KMS-11 (cell line): ENCODE measurements at regions not wholly inside any gene's neighbourhood (a gene's known extent, or its start where the extent isn't known, plus 50 kb on each side); places are given as distances from the start of the nearest gene placed in this dataset.

Experiments
- H2AFZ ChIP-seq: fragments of 200-600 bp; sonication (generic); 2 replicates; pipeline ENCODE4 v1.6.1; 2016; ENCODE audit warnings: antibody characterized with exemption, mixed run types, low read depth
- H3K27ac ChIP-seq: fragments of 200-600 bp; sonication (generic); 2 replicates; pipeline ENCODE4 v1.6.1; 2016; ENCODE audit warnings: mild to moderate bottlenecking, mixed run types
- H3K27me3 ChIP-seq: fragments of 200-600 bp; sonication (generic); 2 replicates; pipeline ENCODE4 v1.6.1; 2017; ENCODE audit warnings: mild to moderate bottlenecking, low read depth, mixed run types, moderate library complexity; ENCODE audit not compliant: insufficient read depth
- H3K36me3 ChIP-seq: fragments of 200-600 bp; sonication (generic); 2 replicates; pipeline ENCODE4 v1.6.1; 2017; ENCODE audit warnings: mild to moderate bottlenecking, mixed run types; ENCODE audit not compliant: insufficient read depth
- H3K4me1 ChIP-seq: fragments of 200-600 bp; sonication (generic); 2 replicates; pipeline ENCODE4 v1.6.1; 2016; ENCODE audit warnings: mild to moderate bottlenecking, low read depth, mixed run types; ENCODE audit not compliant: poor library complexity, severe bottlenecking
- H3K4me2 ChIP-seq: fragments of 200-600 bp; sonication (generic); 2 replicates; pipeline ENCODE4 v1.7.0; 2016; ENCODE audit warnings: mild to moderate bottlenecking, mixed run types
- H3K4me3 ChIP-seq: fragments of 200-600 bp; sonication (generic); IDR thresholded peaks from 2 replicates; pipeline ENCODE4 v1.6.1; 2017; ENCODE audit warnings: low read depth, low read length, mixed read lengths; ENCODE audit not compliant: insufficient read depth
- H3K79me2 ChIP-seq: fragments of 200-600 bp; sonication (generic); 2 replicates; pipeline ENCODE4 v1.6.1; 2016; ENCODE audit warnings: low read depth, mixed run types; ENCODE audit not compliant: insufficient read depth
- H3K9ac ChIP-seq: fragments of 200-600 bp; sonication (generic); 2 replicates; pipeline ENCODE4 v1.6.1; 2016; ENCODE audit warnings: mild to moderate bottlenecking, mixed run types
- H4K20me1 ChIP-seq: fragments of 200-600 bp; sonication (generic); 2 replicates; pipeline ENCODE4 v1.6.1; 2016; ENCODE audit warnings: mild to moderate bottlenecking, mixed run types; ENCODE audit not compliant: insufficient read depth
- CTCF ChIP-seq: fragments of 200-600 bp; sonication (generic); conservative IDR thresholded peaks from 2 replicates; pipeline ENCODE4 v1.6.1; 2017; ENCODE audit warnings: low read depth, mild to moderate bottlenecking, antibody characterized with exemption, low read length, moderate library complexity, mixed read lengths

GRCh38 chr20:52688345-52688744 lies 283.8 kb upstream of the TSHZ2 start:
- no peak for TF ChIP-seq CTCF
- Histone ChIP-seq H3K27me3 (no peaks in the 10 kb centered on the region), H3K79me2 (no peaks in the 10 kb centered on the region), H4K20me1 (no peaks in the 10 kb centered on the region), H3K4me1 (no peaks in the 10 kb centered on the region), H3K27ac (no peak overlapping the region), H3K4me3 (no peak overlapping the region), H3K9ac (no peak overlapping the region), H2AFZ (no peak overlapping the region), H3K36me3 (no peaks in the 10 kb centered on the region), H3K4me2 (no peak overlapping the region)

GRCh38 chr20:52684905-52685304 lies 287.3 kb upstream of the TSHZ2 start:
- Histone ChIP-seq H2AFZ (no peak overlapping the region), H3K27ac (no peak overlapping the region), H4K20me1 (no peaks in the 10 kb centered on the region), H3K36me3 (no peaks in the 10 kb centered on the region), H3K9ac (no peak overlapping the region), H3K4me3 (no peak overlapping the region), H3K27me3 (no peaks in the 10 kb centered on the region), H3K4me1 (no peaks in the 10 kb centered on the region), H3K4me2 (no peak overlapping the region), H3K79me2 (no peaks in the 10 kb centered on the region)
- TF ChIP-seq CTCF: no peak

- Histone ChIP-seq H3K4me1 (no peaks in the 10 kb centered on the region), H2AFZ (no peak overlapping the region), H3K27me3 (no peaks in the 10 kb centered on the region), H3K4me3 (no peak overlapping the region), H4K20me1 (no peaks in the 10 kb centered on the region), H3K36me3 (no peaks in the 10 kb centered on the region), H3K79me2 (no peaks in the 10 kb centered on the region), H3K4me2 (no peak overlapping the region), H3K9ac (no peak overlapping the region), H3K27ac (no peak overlapping the region)
- no peak for TF ChIP-seq CTCF
Observed at GRCh38 chr20:52684176-52684575, 288.0 kb upstream of the TSHZ2 start.

GRCh38 chr20:52683761-52684160 lies 288.4 kb upstream of the TSHZ2 start:
- no peak for TF ChIP-seq CTCF
- H3K9ac ChIP-seq: no peak overlapping the region
- no peaks in the 10 kb centered on the region for H3K36me3 ChIP-seq
- no peaks in the 10 kb centered on the region for H3K79me2 ChIP-seq
- H4K20me1 ChIP-seq: no peaks in the 10 kb centered on the region
- H2AFZ ChIP-seq: no peak overlapping the region
- H3K27me3 ChIP-seq: no peaks in the 10 kb centered on the region
- no peak overlapping the region for H3K4me2 ChIP-seq
- no peak overlapping the region for H3K4me3 ChIP-seq
- no peak overlapping the region for H3K27ac ChIP-seq
- no peaks in the 10 kb centered on the region for H3K4me1 ChIP-seq

- Histone ChIP-seq H3K36me3 (no peaks in the 10 kb centered on the region), H2AFZ (no peak overlapping the region), H3K4me3 (no peak overlapping the region), H3K79me2 (no peaks in the 10 kb centered on the region), H3K27ac (no peak overlapping the region), H3K4me2 (no peak overlapping the region), H3K9ac (no peak overlapping the region), H3K27me3 (no peaks in the 10 kb centered on the region), H3K4me1 (no peaks in the 10 kb centered on the region), H4K20me1 (no peaks in the 10 kb centered on the region)
- no peak for TF ChIP-seq CTCF
Observed at GRCh38 chr20:52682237-52682636, 289.9 kb upstream of the TSHZ2 start.
